Psoas muscle (tissue), 7 donors: ENCODE measurements at regions not wholly inside any gene's neighbourhood (a gene's known extent, or its start where the extent isn't known, plus 50 kb on each side); places are given as distances from the start of the nearest gene placed in this dataset.

ENCODE experiments used
- ATAC-seq, 4 donors: fragments of 200-7000 bp; cut with Tn5 transposase; one replicate each; pipeline ENCODE4 v1.9.1; 2020; ENCODE audit warnings: moderate library complexity in 3 of 4, mild to moderate bottlenecking in 2 of 4
- DNase-seq, 2 donors: peaks; one replicate each; pipeline ENCODE4 v3.0.0-alpha.2; 2020
- H3K27ac ChIP-seq: fragments of 200-600 bp; one replicate; pipeline ENCODE4 v1.8.0; 2022
- H3K27me3 ChIP-seq, 3 donors: fragments of 200-600 bp in 1 of 3; one replicate each; pipeline versions ENCODE4 v1.6.1 to v1.8.0; 2013 to 2022; ENCODE audit warnings: low read length in 2 of 3, mild to moderate bottlenecking in 2 of 3, moderate library complexity in 1 of 3; ENCODE audit not compliant: insufficient read depth in 3 of 3
- H3K36me3 ChIP-seq, 2 donors: fragments of 200-600 bp in 1 of 2; one replicate each; pipeline versions ENCODE4 v1.6.1 to v1.8.0; 2013 to 2022; ENCODE audit warnings: low read depth in 1 of 2, mild to moderate bottlenecking in 1 of 2, moderate library complexity in 1 of 2; ENCODE audit not compliant: insufficient read depth in 1 of 2
- H3K4me1 ChIP-seq: fragments of 200-600 bp; one replicate; pipeline ENCODE4 v1.8.0; 2022
- H3K4me3 ChIP-seq: fragments of 200-600 bp; one replicate; pipeline ENCODE4 v1.8.0; 2022; ENCODE audit warnings: mild to moderate bottlenecking
- H3K9me3 ChIP-seq: fragments of 200-600 bp; one replicate; pipeline ENCODE4 v1.8.0; 2022
- CTCF ChIP-seq: fragments of 200-600 bp; IDR thresholded peaks from one replicate; pipeline ENCODE4 v1.8.0; 2022; ENCODE audit warnings: antibody characterized with exemption
- WGBS, 3 donors: extraction: QIAGEN DNeasy Blood & Tissue Kit; methylation state at CpG; one replicate each; pipeline versions ENCODE4 v1.1.6 to v1.1.7; 2013; 5-methylcytosine and 5-hydroxymethylcytosine counted together
- intact Hi-C, 2 donors: fragments of 100-400 bp; cut with DNase I; formaldehyde crosslinking; loops; one replicate each; pipeline versions ENCODE4 v1.11.0 to v1.14.2; 2022
- donor health status: healthy with polysubstance abuse.
- donor health status: DM: no; HTN: no; CAD: no; lungs with moderate emphysema.
- donor health status: Bipolar disorder and iron deficiency.
- donor health status: healthy.
- donor health status: DM: yes; HTN: yes; CAD: no.
- donor health status: DM: no; HTN: no; CAD: no.
- donor health status: DM: yes; HTN: yes; CAD: no.

GRCh38 chr9:27800159-27800558 is 226.9 kb upstream of the C9orf72 start:
- no peak for TF ChIP-seq CTCF
- Histone ChIP-seq H3K4me1 (no peaks in the 10 kb centered on the region), H3K36me3 (no peaks in the 10 kb centered on the region), H3K27ac (no peak overlapping the region), H3K27me3 (no peaks in the 10 kb centered on the region), H3K4me3 (no peak overlapping the region), H3K9me3 (no peaks in the 10 kb centered on the region)
- WGBS, 3 donors = 15 to 37% (median 22%) methylated on average over 1 of the region's 1 CpG
- ATAC-seq (no peak), DNase-seq (no peak)
- intact Hi-C loops = no loop called here

- Histone ChIP-seq H3K4me3 (no peak overlapping the region), H3K27ac (no peak overlapping the region), H3K27me3 (no peaks in the 10 kb centered on the region), H3K36me3 (no peaks in the 10 kb centered on the region), H3K9me3 (no peaks in the 10 kb centered on the region), H3K4me1 (no peaks in the 10 kb centered on the region)
- TF ChIP-seq CTCF = no peak
- DNase-seq = no peak
- 83 to 88% (median 86%) methylated on average over 2 of the region's 2 CpGs for WGBS, 3 donors
- no peak for ATAC-seq
- intact Hi-C loops = no loop called here
These were observed 227.6 kb upstream of the C9orf72 start for GRCh38 chr9:27800692-27801370.

- 37 to 58% (median 49%) methylated on average over 6 of the region's 6 CpGs for WGBS, 3 donors
These were observed 228.3 kb upstream of the C9orf72 start for GRCh38 chr9:27801545-27801944.

GRCh38 chr9:27802418-27802817 is 229.1 kb upstream of the C9orf72 start:
- no peak for ATAC-seq
- H3K36me3 ChIP-seq = no peaks in the 10 kb centered on the region
- WGBS, 3 donors = 83 to 86% (median 86%) methylated on average over 3 of the region's 3 CpGs
- H3K9me3 ChIP-seq = no peaks in the 10 kb centered on the region
- DNase-seq = no peak
- TF ChIP-seq CTCF = no peak
- intact Hi-C loops = no loop called here
- no peak overlapping the region for H3K27ac ChIP-seq
- H3K4me3 ChIP-seq = no peak overlapping the region
- H3K4me1 ChIP-seq = no peaks in the 10 kb centered on the region
- no peaks in the 10 kb centered on the region for H3K27me3 ChIP-seq

More at GRCh38 chr9:27801545-27801944, 228.3 kb upstream of the C9orf72 start:
- H3K4me3 ChIP-seq = no peak overlapping the region
- H3K27ac ChIP-seq = no peak overlapping the region
- no peaks in the 10 kb centered on the region for H3K27me3 ChIP-seq
- no peaks in the 10 kb centered on the region for H3K36me3 ChIP-seq
- no peak for DNase-seq
- no peaks in the 10 kb centered on the region for H3K9me3 ChIP-seq
- no peaks in the 10 kb centered on the region for H3K4me1 ChIP-seq
- no peak for TF ChIP-seq CTCF
- ATAC-seq = no peak
- intact Hi-C loops = no loop called here

- TF ChIP-seq CTCF = no peak
- no peak for ATAC-seq
- intact Hi-C loops = no loop called here
- H3K4me1 ChIP-seq = no peaks in the 10 kb centered on the region
- no peak overlapping the region for H3K27ac ChIP-seq
- no peaks in the 10 kb centered on the region for H3K9me3 ChIP-seq
- no peaks in the 10 kb centered on the region for H3K36me3 ChIP-seq
- H3K4me3 ChIP-seq = no peak overlapping the region
- no peaks in the 10 kb centered on the region for H3K27me3 ChIP-seq
- 70 to 76% (median 74%) methylated on average over 4 of the region's 4 CpGs for WGBS, 3 donors
- no peak for DNase-seq
These were observed 235.6 kb upstream of the C9orf72 start for GRCh38 chr9:27808864-27809263.
